ENCODE measurements at regions not wholly inside any gene's neighbourhood (a gene's known extent, or its start where the extent isn't known, plus 50 kb on each side); places are given as distances from the start of the nearest gene placed in this dataset.

DNA sequence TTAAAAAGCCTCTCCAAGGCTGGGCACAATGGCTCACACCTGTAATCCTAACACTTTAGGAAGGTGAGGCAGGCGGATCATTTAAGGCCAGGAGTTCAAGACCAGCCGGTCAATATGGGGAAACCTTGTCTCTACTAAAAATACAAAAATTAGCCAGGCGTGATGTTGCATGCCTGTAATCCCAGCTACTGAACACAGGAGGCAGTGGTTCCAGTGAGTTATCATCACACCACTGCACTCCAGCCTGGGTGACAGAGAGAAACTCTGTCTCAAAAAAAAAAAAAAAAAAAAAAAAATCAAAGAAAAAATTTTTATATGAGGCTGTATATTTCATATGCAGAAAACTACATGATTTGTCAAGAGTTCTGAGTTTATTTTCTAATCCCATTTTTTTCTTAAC, 1107.1 kb upstream of the TMPRSS15 start:
- TF ChIP-seq, protein P1, sequence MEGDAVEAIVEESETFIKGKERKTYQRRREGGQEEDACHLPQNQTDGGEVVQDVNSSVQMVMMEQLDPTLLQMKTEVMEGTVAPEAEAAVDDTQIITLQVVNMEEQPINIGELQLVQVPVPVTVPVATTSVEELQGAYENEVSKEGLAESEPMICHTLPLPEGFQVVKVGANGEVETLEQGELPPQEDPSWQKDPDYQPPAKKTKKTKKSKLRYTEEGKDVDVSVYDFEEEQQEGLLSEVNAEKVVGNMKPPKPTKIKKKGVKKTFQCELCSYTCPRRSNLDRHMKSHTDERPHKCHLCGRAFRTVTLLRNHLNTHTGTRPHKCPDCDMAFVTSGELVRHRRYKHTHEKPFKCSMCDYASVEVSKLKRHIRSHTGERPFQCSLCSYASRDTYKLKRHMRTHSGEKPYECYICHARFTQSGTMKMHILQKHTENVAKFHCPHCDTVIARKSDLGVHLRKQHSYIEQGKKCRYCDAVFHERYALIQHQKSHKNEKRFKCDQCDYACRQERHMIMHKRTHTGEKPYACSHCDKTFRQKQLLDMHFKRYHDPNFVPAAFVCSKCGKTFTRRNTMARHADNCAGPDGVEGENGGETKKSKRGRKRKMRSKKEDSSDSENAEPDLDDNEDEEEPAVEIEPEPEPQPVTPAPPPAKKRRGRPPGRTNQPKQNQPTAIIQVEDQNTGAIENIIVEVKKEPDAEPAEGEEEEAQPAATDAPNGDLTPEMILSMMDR (IDR thresholded peaks at IDR 0.05) = no peak
- TF ChIP-seq POLR2AphosphoS5 (IDR thresholded peaks at IDR 0.05; ENCODE audit: low read depth, low read length) (no peak), SIN3A (IDR thresholded peaks at IDR 0.05; ENCODE audit: borderline replicate concordance, insufficient read depth, low read depth, low read length) (no peak)
- TF ChIP-seq, protein P2, sequence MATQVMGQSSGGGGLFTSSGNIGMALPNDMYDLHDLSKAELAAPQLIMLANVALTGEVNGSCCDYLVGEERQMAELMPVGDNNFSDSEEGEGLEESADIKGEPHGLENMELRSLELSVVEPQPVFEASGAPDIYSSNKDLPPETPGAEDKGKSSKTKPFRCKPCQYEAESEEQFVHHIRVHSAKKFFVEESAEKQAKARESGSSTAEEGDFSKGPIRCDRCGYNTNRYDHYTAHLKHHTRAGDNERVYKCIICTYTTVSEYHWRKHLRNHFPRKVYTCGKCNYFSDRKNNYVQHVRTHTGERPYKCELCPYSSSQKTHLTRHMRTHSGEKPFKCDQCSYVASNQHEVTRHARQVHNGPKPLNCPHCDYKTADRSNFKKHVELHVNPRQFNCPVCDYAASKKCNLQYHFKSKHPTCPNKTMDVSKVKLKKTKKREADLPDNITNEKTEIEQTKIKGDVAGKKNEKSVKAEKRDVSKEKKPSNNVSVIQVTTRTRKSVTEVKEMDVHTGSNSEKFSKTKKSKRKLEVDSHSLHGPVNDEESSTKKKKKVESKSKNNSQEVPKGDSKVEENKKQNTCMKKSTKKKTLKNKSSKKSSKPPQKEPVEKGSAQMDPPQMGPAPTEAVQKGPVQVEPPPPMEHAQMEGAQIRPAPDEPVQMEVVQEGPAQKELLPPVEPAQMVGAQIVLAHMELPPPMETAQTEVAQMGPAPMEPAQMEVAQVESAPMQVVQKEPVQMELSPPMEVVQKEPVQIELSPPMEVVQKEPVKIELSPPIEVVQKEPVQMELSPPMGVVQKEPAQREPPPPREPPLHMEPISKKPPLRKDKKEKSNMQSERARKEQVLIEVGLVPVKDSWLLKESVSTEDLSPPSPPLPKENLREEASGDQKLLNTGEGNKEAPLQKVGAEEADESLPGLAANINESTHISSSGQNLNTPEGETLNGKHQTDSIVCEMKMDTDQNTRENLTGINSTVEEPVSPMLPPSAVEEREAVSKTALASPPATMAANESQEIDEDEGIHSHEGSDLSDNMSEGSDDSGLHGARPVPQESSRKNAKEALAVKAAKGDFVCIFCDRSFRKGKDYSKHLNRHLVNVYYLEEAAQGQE (IDR thresholded peaks at IDR 0.05; ENCODE audit: insufficient read depth in 1 of 2, low read depth in 2 of 2, low read length in 1 of 2) = no peak
